Astrocyte of the cerebellum (primary cell): ENCODE measurements at regions not wholly inside any gene's neighbourhood (a gene's known extent, or its start where the extent isn't known, plus 50 kb on each side); places are given as distances from the start of the nearest gene placed in this dataset.

ENCODE experiments used
- DNase-seq: peaks from one replicate; pipeline ENCODE4 v3.0.0-alpha.2; 2011; ENCODE audit warnings: low read depth
- H3K4me3 ChIP-seq: 2 replicates; pipeline ENCODE4 v1.5.1; 2011; ENCODE audit warnings: mild to moderate bottlenecking, low read depth, low read length, moderate library complexity
- CTCF ChIP-seq: IDR thresholded peaks from 2 replicates; pipeline ENCODE4 v1.5.1; 2012; ENCODE audit warnings: low read length, low read depth, moderate library complexity, mild to moderate bottlenecking; ENCODE audit errors: missing control alignments
- in situ Hi-C: cut with HindIII; loops from 2 replicates; pipeline ENCODE4 v1.10.0; 2017; ENCODE audit warnings: low sequenced_read_pairs

- TF ChIP-seq CTCF, result no peak
- in situ Hi-C loops, result no loop called here
- no peak for DNase-seq
- H3K4me3 ChIP-seq, result no peak overlapping the region
These were observed 336.8 kb downstream of the KCNA4 start for GRCh38 chr11:29679996-29680395.

DNA sequence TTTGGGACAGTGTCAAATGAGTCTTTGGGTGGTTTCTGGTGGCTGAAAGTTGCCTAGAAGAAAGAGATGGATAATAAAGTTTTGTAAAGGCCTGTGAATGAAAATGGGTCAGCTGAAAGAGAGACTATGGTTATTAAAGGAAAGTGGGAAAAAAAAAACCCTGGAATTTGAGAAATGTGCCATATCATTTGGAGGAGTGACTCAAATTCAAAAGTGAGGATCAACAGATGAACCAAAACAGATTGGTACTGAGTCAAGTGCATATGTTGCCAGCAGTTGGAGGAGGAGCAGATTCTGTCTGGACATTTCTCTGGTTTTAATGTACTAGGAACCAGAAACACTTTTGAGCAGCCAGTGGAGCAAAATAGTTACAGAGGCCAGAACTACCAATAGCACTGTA lies 339.8 kb downstream of the KCNA4 start:
- in situ Hi-C loops, result no loop called here
- TF ChIP-seq CTCF, result no peak
- H3K4me3 ChIP-seq, result no peak overlapping the region
- no peak for DNase-seq

DNA sequence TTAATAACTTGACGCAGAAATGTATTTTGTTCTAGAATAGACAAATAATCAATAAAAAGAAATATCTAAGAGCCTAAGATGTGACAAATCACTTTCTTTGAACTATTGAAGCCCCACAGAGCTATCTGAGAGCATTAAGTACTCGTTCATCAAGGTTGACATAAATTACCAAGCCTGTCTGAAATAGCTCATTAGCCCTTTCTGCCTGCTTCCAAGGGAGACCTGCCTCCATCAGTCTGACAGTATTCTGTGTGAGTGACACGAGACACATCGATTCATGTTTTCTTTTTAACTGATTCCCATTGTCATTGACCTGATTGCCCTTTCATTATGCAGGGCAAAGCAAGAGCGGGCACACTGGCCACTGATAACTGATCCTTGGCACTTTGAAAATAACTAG lies 347.5 kb downstream of the KCNA4 start:
- H3K4me3 ChIP-seq, result no peak overlapping the region
- in situ Hi-C loops, result no loop called here
- TF ChIP-seq CTCF, result no peak
- DNase-seq, result no peak

- in situ Hi-C loops, result no loop called here
- no peak for TF ChIP-seq CTCF
- DNase-seq, result no peak
These were observed 359.1 kb downstream of the KCNA4 start for GRCh38 chr11:29657709-29658108.

GRCh38 chr11:29656597-29656996 lies 360.2 kb downstream of the KCNA4 start:
- no peak for DNase-seq
- no peak for TF ChIP-seq CTCF
- H3K4me3 ChIP-seq, result no peak overlapping the region
- in situ Hi-C loops, result no loop called here

More at GRCh38 chr11:29657709-29658108, 359.1 kb downstream of the KCNA4 start:
- no peak overlapping the region for H3K4me3 ChIP-seq

DNA sequence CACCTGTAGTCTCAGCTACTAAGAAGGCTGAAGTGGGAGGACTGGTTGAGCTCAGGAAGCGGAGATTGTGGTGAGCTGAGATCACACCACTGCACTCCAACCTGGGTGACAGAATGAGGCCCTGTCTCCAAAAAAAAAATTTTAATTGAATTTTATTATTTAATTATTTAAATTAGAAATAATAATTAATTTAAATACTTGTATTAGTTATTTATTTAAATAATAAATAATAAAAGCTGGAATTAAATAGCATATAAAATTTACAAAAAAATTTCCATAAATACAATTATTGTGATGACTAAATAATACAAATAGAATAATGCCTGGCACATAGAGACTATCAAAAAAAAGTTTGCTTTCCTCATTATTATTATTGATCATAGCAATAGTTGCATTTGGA lies 371.5 kb downstream of the KCNA4 start:
- no peak for DNase-seq
- no peak for TF ChIP-seq CTCF
- no peak overlapping the region for H3K4me3 ChIP-seq
- in situ Hi-C loops, result no loop called here

- H3K4me3 ChIP-seq, result no peak overlapping the region
- in situ Hi-C loops, result no loop called here
- no peak for DNase-seq
- no peak for TF ChIP-seq CTCF
These were observed 375.6 kb downstream of the KCNA4 start for GRCh38 chr11:29641201-29641600.
